RWPE2 (cell line): ENCODE measurements at regions not wholly inside any gene's neighbourhood (a gene's known extent, or its start where the extent isn't known, plus 50 kb on each side); places are given as distances from the start of the nearest gene placed in this dataset.

Experiments used
- ATAC-seq: fragments of 200-7000 bp; cut with Tn5 transposase; 3 replicates; pipeline ENCODE4 v1.9.1; 2021; ENCODE audit warnings: low read depth
- DNase-seq: peaks from one replicate; pipeline ENCODE4 v3.0.0-alpha.2; 2020; ENCODE audit warnings: low spot score
- H3K27ac ChIP-seq: fragments of 450-650 bp; 2 replicates; pipeline ENCODE4 v1.5.1; 2017; ENCODE audit warnings: mild to moderate bottlenecking; ENCODE audit not compliant: poor library complexity, severe bottlenecking
- H3K27me3 ChIP-seq: fragments of 250-450 bp; sonication (Bioruptor Pico); 2 replicates; pipeline ENCODE4 v1.5.1; 2021; ENCODE audit warnings: mild to moderate bottlenecking, moderate library complexity; ENCODE audit not compliant: insufficient read depth, poor library complexity, severe bottlenecking
- H3K36me3 ChIP-seq: fragments of 250-450 bp; sonication (Bioruptor Pico); 2 replicates; pipeline ENCODE4 v1.5.1; 2020; ENCODE audit warnings: low read depth, mild to moderate bottlenecking, moderate library complexity
- H3K4me1 ChIP-seq: fragments of 250-450 bp; sonication (Bioruptor Pico); 2 replicates; pipeline ENCODE4 v1.5.1; 2021; ENCODE audit warnings: mild to moderate bottlenecking, moderate library complexity; ENCODE audit not compliant: insufficient read depth, poor library complexity, severe bottlenecking
- H3K4me3 ChIP-seq: fragments of 250-450 bp; sonication (Bioruptor Pico); 2 replicates; pipeline ENCODE4 v1.5.1; 2021; ENCODE audit warnings: mild to moderate bottlenecking, moderate library complexity; ENCODE audit not compliant: severe bottlenecking
- H3K9me3 ChIP-seq: fragments of 250-450 bp; sonication (Bioruptor Pico); 2 replicates; pipeline ENCODE4 v1.5.1; 2021; ENCODE audit warnings: mild to moderate bottlenecking, moderate library complexity; ENCODE audit not compliant: severe bottlenecking
- CTCF ChIP-seq: fragments of 450-650 bp; IDR thresholded peaks from one replicate; pipeline ENCODE4 v1.5.1; 2017; ENCODE audit warnings: mild to moderate bottlenecking, moderate library complexity; ENCODE audit not compliant: poor library complexity, severe bottlenecking

GRCh38 chr4:123826896-123827295 is 430.3 kb downstream of the SPRY1 start:
- Histone ChIP-seq H3K9me3 (no peaks in the 10 kb centered on the region), H3K36me3 (no peaks in the 10 kb centered on the region), H3K27ac (no peak overlapping the region), H3K4me1 (peaks cover 16% of the 10 kb centered on the region), H3K4me3 (no peak overlapping the region), H3K27me3 (no peaks in the 10 kb centered on the region)
- TF ChIP-seq CTCF = no peak
- DNase-seq (no peak), ATAC-seq (no peak)

GRCh38 chr4:123827511-123827910 is 430.9 kb downstream of the SPRY1 start:
- ATAC-seq (no peak), DNase-seq (no peak)
- H3K9me3 ChIP-seq = no peaks in the 10 kb centered on the region
- H3K36me3 ChIP-seq = no peaks in the 10 kb centered on the region
- no peak for TF ChIP-seq CTCF
- H3K27me3 ChIP-seq = no peaks in the 10 kb centered on the region
- H3K4me1 ChIP-seq = peaks cover 16% of the 10 kb centered on the region
- H3K4me3 ChIP-seq = no peak overlapping the region
- no peak overlapping the region for H3K27ac ChIP-seq

- H3K27ac ChIP-seq = peak overlapping the region; percentile 91
- ATAC-seq (no peak), DNase-seq (no peak)
- H3K36me3 ChIP-seq = no peaks in the 10 kb centered on the region
- no peaks in the 10 kb centered on the region for H3K27me3 ChIP-seq
- no peaks in the 10 kb centered on the region for H3K9me3 ChIP-seq
- no peak overlapping the region for H3K4me3 ChIP-seq
- no peak for TF ChIP-seq CTCF
- H3K4me1 ChIP-seq = peaks cover 32% of the 10 kb centered on the region
These were observed 434.3 kb downstream of the SPRY1 start for GRCh38 chr4:123830930-123831329.

- no peaks in the 10 kb centered on the region for H3K36me3 ChIP-seq
- H3K27ac ChIP-seq = peak overlapping the region; percentile 91
- no peak overlapping the region for H3K4me3 ChIP-seq
- ATAC-seq (peak; percentile 89), DNase-seq (peak; percentile 71)
- no peaks in the 10 kb centered on the region for H3K9me3 ChIP-seq
- no peaks in the 10 kb centered on the region for H3K27me3 ChIP-seq
- no peak for TF ChIP-seq CTCF
- H3K4me1 ChIP-seq = peaks cover 25% of the 10 kb centered on the region
These were observed 435.8 kb downstream of the SPRY1 start for GRCh38 chr4:123832173-123833026.

DNA sequence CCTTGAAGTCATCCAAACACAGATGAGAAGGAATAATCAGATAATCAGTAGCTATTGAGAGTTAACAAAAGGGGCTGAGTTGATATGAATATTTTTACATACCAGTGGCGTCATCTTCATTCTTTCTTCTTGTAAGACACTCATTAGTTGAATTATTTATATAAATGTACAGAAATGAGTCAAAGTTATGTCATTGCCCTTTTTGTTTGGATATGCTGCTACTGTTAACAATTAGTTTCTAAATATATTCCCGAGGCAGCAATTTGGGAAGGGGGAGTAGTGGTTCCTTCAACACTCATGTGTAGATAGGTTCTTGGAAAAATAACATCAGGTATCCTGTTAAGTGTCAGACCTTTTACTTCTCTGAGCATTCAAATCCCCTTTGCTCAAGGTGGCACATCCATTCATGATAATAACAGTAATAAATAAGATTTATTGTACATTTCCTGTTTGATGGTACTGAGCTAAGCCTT is 436.6 kb downstream of the SPRY1 start:
- H3K4me3 ChIP-seq = no peak overlapping the region
- peak overlapping the region; percentile 91 for H3K27ac ChIP-seq
- H3K4me1 ChIP-seq = peaks cover 25% of the 10 kb centered on the region
- peaks cover 3% of the 10 kb centered on the region for H3K9me3 ChIP-seq
- no peak for TF ChIP-seq CTCF
- H3K36me3 ChIP-seq = no peaks in the 10 kb centered on the region
- DNase-seq (no peak), ATAC-seq (peak; percentile 21; the same call in 2 of the 3 replicates)
- H3K27me3 ChIP-seq = no peaks in the 10 kb centered on the region
